HepG2 (cell line): ENCODE measurements at regions not wholly inside any gene's neighbourhood (a gene's known extent, or its start where the extent isn't known, plus 50 kb on each side); places are given as distances from the start of the nearest gene placed in this dataset.

ENCODE experiments used
- HNRNPLL ChIP-seq: fragments of 200-400 bp; formaldehyde crosslinking; IDR thresholded peaks from 2 replicates; pipeline ENCODE4 v1.6.1; 2017; ENCODE audit warnings: mild to moderate bottlenecking, low read depth, low read length; ENCODE audit not compliant: poor library complexity, severe bottlenecking
- KAT8 ChIP-seq: IDR thresholded peaks from 2 replicates; pipeline ENCODE4 v1.6.1; 2016; ENCODE audit warnings: missing genetic modification reagents, missing compliant biosample characterization
- MATR3 ChIP-seq: sonication (generic); formaldehyde crosslinking; IDR thresholded peaks from 2 replicates; pipeline ENCODE4 v1.4.0; 2020; ENCODE audit warnings: missing genetic modification reagents
- PCBP2 ChIP-seq: fragments of 200-400 bp; formaldehyde crosslinking; optimal IDR thresholded peaks from 2 replicates; pipeline ENCODE3; 2018; ENCODE audit warnings: low read length, low read depth; ENCODE audit not compliant: poor library complexity, severe bottlenecking
- RARA ChIP-seq: IDR thresholded peaks from 2 replicates; pipeline ENCODE4 v1.6.1; 2016; ENCODE audit warnings: missing genetic modification reagents, missing compliant biosample characterization
- SETDB1 ChIP-seq: sonication (generic); formaldehyde crosslinking; IDR thresholded peaks from 2 replicates; pipeline ENCODE4 v1.5.1; 2020; ENCODE audit warnings: missing genetic modification reagents, mild to moderate bottlenecking, borderline replicate concordance
- SUZ12 ChIP-seq: fragments of 150-350 bp; IDR thresholded peaks from 2 replicates; pipeline ENCODE4 v1.6.1; 2014; ENCODE audit warnings: low read depth, low read length
- TCF12 ChIP-seq, 2 experiments: fragments of 450-650 bp in 1 of 2; sonication (generic) in 1 of 2; formaldehyde crosslinking in 1 of 2; IDR thresholded peaks; 2 replicates each; pipeline versions ENCODE4 v1.6.1 to v1.8.0; 2017 to 2022; ENCODE audit warnings: antibody characterized with exemption in 1 of 2, mild to moderate bottlenecking in 1 of 2, missing genetic modification reagents in 1 of 2, moderate library complexity in 1 of 2
- ZMYM3 ChIP-seq: sonication (generic); formaldehyde crosslinking; IDR thresholded peaks from 2 replicates; pipeline ENCODE4 v1.5.1; 2020; ENCODE audit warnings: mild to moderate bottlenecking, missing genetic modification reagents
- ZNF3 ChIP-seq: IDR thresholded peaks from 2 replicates; pipeline ENCODE4 v1.7.0; 2017; ENCODE audit warnings: inconsistent platforms
- ZNF777 ChIP-seq: sonication (generic); formaldehyde crosslinking; IDR thresholded peaks from 2 replicates; pipeline ENCODE4 v1.4.0; 2020; ENCODE audit warnings: missing genetic modification reagents
- ZSCAN30 ChIP-seq: sonication (generic); formaldehyde crosslinking; IDR thresholded peaks from 2 replicates; pipeline ENCODE4 v1.5.0; 2020; ENCODE audit warnings: mild to moderate bottlenecking, missing genetic modification reagents
- TF ChIP-seq, protein P1 (sequence below): sonication (generic); formaldehyde crosslinking; IDR thresholded peaks from 2 replicates; pipeline ENCODE4 v1.9.0; 2022; ENCODE audit warnings: missing genetic modification reagents, mild to moderate bottlenecking, borderline replicate concordance
- TF ChIP-seq, protein P2 (sequence below): sonication (generic); formaldehyde crosslinking; IDR thresholded peaks from 2 replicates; pipeline ENCODE4 v1.8.1; 2023; ENCODE audit warnings: mild to moderate bottlenecking, moderate library complexity, missing genetic modification reagents
- TF ChIP-seq, protein P3 (sequence below): sonication (generic); formaldehyde crosslinking; IDR thresholded peaks from 2 replicates; pipeline ENCODE4 v1.5.0; 2020; ENCODE audit warnings: missing genetic modification reagents
- TF ChIP-seq, protein P4 (sequence below): sonication (generic); formaldehyde crosslinking; IDR thresholded peaks from 2 replicates; pipeline ENCODE4 v1.4.0; 2020; ENCODE audit warnings: mild to moderate bottlenecking, missing genetic modification reagents
- TF ChIP-seq, protein P5 (sequence below): sonication (generic); formaldehyde crosslinking; IDR thresholded peaks from 2 replicates; pipeline ENCODE4 v1.8.0; 2022; ENCODE audit warnings: missing genetic modification reagents, mild to moderate bottlenecking, inconsistent platforms, borderline replicate concordance
- TF ChIP-seq, protein P6 (sequence below): sonication (generic); formaldehyde crosslinking; IDR thresholded peaks from 2 replicates; pipeline ENCODE4 v1.5.1; 2020; ENCODE audit warnings: missing genetic modification reagents, mild to moderate bottlenecking, borderline replicate concordance

DNA sequence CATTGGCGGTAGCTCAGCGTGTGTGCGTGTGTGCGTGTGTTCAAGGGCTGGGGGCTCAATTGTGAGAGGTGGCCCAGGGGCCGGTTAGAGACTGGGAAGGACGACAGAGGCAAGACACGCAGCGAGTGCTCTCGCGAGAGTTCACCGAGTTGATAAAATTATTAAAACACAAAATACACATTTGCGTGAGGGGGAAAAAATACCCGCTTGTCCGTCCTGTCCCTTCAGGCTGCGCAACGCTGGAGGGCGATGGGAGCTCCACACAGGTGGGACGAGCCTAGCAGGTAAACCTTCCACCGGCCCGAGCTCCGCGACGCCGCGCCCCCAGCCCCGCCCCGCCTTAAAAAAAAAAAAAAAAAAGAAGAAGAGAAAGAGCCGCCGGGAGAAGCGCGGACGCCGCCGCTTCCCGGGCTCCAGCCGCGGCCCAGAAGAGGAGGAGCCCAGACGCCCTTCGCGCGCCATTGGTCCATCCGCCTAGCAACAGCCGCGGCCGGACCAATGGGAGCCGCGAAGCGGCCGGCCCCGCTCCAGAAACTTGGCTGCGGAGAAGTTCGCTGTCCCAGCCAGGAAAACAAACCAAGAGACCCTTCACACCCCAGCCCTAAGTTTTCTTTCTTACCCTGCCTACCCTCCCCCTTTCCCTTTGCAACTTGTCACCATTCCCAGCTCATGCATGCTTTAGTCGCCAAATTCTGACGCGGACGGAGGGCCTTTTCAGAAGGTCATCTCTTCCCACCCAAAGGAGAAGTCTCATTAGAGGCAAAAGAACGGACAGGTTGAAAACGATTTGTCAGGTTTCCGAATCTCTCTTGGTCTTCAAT is 169.9 kb upstream of the MAF start (continued):
- TF ChIP-seq, protein P1, sequence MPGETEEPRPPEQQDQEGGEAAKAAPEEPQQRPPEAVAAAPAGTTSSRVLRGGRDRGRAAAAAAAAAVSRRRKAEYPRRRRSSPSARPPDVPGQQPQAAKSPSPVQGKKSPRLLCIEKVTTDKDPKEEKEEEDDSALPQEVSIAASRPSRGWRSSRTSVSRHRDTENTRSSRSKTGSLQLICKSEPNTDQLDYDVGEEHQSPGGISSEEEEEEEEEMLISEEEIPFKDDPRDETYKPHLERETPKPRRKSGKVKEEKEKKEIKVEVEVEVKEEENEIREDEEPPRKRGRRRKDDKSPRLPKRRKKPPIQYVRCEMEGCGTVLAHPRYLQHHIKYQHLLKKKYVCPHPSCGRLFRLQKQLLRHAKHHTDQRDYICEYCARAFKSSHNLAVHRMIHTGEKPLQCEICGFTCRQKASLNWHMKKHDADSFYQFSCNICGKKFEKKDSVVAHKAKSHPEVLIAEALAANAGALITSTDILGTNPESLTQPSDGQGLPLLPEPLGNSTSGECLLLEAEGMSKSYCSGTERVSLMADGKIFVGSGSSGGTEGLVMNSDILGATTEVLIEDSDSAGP, result no peak
- TF ChIP-seq, protein P2, sequence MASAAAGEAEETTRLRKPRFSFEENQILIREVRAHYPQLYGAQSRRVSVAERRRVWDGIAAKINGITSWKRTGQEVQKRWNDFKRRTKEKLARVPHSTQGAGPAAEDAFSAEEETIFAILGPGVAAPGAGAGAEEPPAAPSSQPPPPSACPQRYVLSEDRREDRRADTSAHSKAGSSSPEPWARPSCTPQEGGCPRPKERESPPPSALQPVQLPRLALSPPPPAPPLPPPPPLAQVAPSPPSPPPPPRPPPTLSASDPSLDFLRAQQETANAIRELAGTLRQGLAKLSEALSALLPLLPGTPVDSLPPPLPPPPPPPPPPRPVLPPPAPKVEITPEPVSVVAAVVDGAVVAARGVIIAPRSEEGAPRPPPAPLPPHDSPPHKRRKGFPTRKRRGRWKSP (CRISPR knock-in tag), result no peak
- TF ChIP-seq SUZ12, result no peak
- no peak for TF ChIP-seq ZNF3
- no peak for TF ChIP-seq RARA (CRISPR knock-in tag)
- no peak for TF ChIP-seq ZSCAN30 (CRISPR knock-in tag)
- no peak for TF ChIP-seq ZNF777 (CRISPR knock-in tag)
- TF ChIP-seq HNRNPLL, result peak; percentile 68
- TF ChIP-seq, protein P3, sequence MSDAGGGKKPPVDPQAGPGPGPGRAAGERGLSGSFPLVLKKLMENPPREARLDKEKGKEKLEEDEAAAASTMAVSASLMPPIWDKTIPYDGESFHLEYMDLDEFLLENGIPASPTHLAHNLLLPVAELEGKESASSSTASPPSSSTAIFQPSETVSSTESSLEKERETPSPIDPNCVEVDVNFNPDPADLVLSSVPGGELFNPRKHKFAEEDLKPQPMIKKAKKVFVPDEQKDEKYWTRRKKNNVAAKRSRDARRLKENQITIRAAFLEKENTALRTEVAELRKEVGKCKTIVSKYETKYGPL, result no peak
- TF ChIP-seq, protein P4, sequence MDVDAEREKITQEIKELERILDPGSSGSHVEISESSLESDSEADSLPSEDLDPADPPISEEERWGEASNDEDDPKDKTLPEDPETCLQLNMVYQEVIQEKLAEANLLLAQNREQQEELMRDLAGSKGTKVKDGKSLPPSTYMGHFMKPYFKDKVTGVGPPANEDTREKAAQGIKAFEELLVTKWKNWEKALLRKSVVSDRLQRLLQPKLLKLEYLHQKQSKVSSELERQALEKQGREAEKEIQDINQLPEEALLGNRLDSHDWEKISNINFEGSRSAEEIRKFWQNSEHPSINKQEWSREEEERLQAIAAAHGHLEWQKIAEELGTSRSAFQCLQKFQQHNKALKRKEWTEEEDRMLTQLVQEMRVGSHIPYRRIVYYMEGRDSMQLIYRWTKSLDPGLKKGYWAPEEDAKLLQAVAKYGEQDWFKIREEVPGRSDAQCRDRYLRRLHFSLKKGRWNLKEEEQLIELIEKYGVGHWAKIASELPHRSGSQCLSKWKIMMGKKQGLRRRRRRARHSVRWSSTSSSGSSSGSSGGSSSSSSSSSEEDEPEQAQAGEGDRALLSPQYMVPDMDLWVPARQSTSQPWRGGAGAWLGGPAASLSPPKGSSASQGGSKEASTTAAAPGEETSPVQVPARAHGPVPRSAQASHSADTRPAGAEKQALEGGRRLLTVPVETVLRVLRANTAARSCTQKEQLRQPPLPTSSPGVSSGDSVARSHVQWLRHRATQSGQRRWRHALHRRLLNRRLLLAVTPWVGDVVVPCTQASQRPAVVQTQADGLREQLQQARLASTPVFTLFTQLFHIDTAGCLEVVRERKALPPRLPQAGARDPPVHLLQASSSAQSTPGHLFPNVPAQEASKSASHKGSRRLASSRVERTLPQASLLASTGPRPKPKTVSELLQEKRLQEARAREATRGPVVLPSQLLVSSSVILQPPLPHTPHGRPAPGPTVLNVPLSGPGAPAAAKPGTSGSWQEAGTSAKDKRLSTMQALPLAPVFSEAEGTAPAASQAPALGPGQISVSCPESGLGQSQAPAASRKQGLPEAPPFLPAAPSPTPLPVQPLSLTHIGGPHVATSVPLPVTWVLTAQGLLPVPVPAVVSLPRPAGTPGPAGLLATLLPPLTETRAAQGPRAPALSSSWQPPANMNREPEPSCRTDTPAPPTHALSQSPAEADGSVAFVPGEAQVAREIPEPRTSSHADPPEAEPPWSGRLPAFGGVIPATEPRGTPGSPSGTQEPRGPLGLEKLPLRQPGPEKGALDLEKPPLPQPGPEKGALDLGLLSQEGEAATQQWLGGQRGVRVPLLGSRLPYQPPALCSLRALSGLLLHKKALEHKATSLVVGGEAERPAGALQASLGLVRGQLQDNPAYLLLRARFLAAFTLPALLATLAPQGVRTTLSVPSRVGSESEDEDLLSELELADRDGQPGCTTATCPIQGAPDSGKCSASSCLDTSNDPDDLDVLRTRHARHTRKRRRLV (CRISPR knock-in tag), result no peak
- TF ChIP-seq ZMYM3, result no peak
- TF ChIP-seq KAT8 (CRISPR knock-in tag), result no peak
- no peak for TF ChIP-seq MATR3 (CRISPR knock-in tag)
- TF ChIP-seq, protein P5, sequence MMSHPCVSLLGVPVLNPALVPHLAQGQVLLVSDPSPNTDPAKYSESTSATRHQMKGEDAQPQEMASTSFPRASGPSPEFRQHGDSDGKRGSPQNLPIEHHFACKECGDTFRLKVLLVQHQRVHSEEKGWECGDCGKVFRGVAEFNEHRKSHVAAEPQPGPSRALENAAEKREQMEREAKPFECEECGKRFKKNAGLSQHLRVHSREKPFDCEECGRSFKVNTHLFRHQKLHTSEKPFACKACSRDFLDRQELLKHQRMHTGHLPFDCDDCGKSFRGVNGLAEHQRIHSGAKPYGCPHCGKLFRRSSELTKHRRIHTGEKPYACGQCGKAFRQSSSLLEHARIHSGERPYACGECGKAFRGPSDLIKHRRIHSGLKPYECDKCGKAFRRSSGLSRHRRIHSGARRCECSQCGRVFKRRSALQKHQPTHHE (CRISPR knock-in tag), result no peak
- no peak for TF ChIP-seq PCBP2
- TF ChIP-seq, protein P6, sequence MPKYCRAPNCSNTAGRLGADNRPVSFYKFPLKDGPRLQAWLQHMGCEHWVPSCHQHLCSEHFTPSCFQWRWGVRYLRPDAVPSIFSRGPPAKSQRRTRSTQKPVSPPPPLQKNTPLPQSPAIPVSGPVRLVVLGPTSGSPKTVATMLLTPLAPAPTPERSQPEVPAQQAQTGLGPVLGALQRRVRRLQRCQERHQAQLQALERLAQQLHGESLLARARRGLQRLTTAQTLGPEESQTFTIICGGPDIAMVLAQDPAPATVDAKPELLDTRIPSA (CRISPR knock-in tag), result 0 out of 2 replicates have a peak, but pooled peaks have one; percentile 44
- TF ChIP-seq SETDB1, result no peak
- no peak for TF ChIP-seq TCF12 (IDR thresholded peaks at IDR 0.05)
- TF ChIP-seq TCF12 (CRISPR knock-in tag; IDR thresholded peaks at IDR 0.05), result no peak
